Liver (tissue), 8 donors: ENCODE measurements at regions not wholly inside any gene's neighbourhood (a gene's known extent, or its start where the extent isn't known, plus 50 kb on each side); places are given as distances from the start of the nearest gene placed in this dataset.

Experiments used
- DNase-seq: peaks from one replicate; pipeline ENCODE4 v3.0.0-alpha.2; 2017; ENCODE audit warnings: low spot score
- H3K27ac ChIP-seq, 2 donors: one replicate each; pipeline ENCODE4 v1.7.0; 2013; ENCODE audit warnings: inconsistent platforms in 2 of 2, low read length in 2 of 2, control low read depth in 1 of 2, low read depth in 1 of 2, mild to moderate bottlenecking in 1 of 2
- H3K27me3 ChIP-seq, 4 donors: one replicate each; pipeline versions ENCODE4 v1.6.1 to v1.7.0; 2013; ENCODE audit warnings: low read length in 3 of 4, inconsistent platforms in 1 of 4, mild to moderate bottlenecking in 1 of 4, moderate library complexity in 1 of 4; ENCODE audit not compliant: control insufficient read depth in 4 of 4, insufficient read depth in 4 of 4
- H3K36me3 ChIP-seq, 4 donors: one replicate each; pipeline versions ENCODE4 v1.6.1 to v1.7.0; 2013; ENCODE audit warnings: low read length in 3 of 4, mild to moderate bottlenecking in 3 of 4, low read depth in 1 of 4, moderate library complexity in 1 of 4; ENCODE audit not compliant: control insufficient read depth in 4 of 4, insufficient read depth in 3 of 4
- H3K4me1 ChIP-seq, 4 donors: one replicate each; pipeline versions ENCODE4 v1.6.1 to v1.7.0; 2013; ENCODE audit warnings: low read length in 3 of 4, mild to moderate bottlenecking in 3 of 4, moderate library complexity in 1 of 4; ENCODE audit not compliant: control insufficient read depth in 4 of 4, insufficient read depth in 4 of 4
- H3K4me3 ChIP-seq, 3 donors: one replicate each; pipeline versions ENCODE4 v1.6.1 to v1.7.0; 2013; ENCODE audit warnings: low read length in 3 of 3, control low read depth in 1 of 3, low read depth in 1 of 3, mild to moderate bottlenecking in 1 of 3
- H3K9ac ChIP-seq, 2 donors: one replicate each; pipeline ENCODE4 v1.7.0; 2013; ENCODE audit warnings: low read length in 2 of 2, mild to moderate bottlenecking in 2 of 2, moderate library complexity in 2 of 2, control low read depth in 1 of 2, low read depth in 1 of 2
- H3K9me3 ChIP-seq, 4 donors: one replicate each; pipeline versions ENCODE4 v1.6.1 to v1.7.0; 2013; ENCODE audit warnings: low read length in 3 of 4; ENCODE audit not compliant: control insufficient read depth in 4 of 4
- CTCF ChIP-seq: fragments of 150-350 bp; IDR thresholded peaks from 2 replicates; pipeline ENCODE4 v1.5.1; 2017; ENCODE audit warnings: improper control_type of control experiment, low read depth, low read length; ENCODE audit not compliant: missing input control
- EGR1 ChIP-seq, 2 donors: IDR thresholded peaks; 2 replicates each; pipeline ENCODE4 v1.6.1; 2016 to 2018; ENCODE audit warnings: antibody characterized with exemption in 2 of 2, low read depth in 2 of 2
- FOXA1 ChIP-seq: IDR thresholded peaks from 2 replicates; pipeline ENCODE4 v1.6.1; 2016; ENCODE audit warnings: antibody characterized with exemption
- FOXA2 ChIP-seq: IDR thresholded peaks from 2 replicates; pipeline ENCODE4 v1.6.1; 2016; ENCODE audit warnings: antibody characterized with exemption
- HNF4A ChIP-seq, 2 donors: conservative IDR thresholded peaks; 2 replicates each; pipeline ENCODE4 v1.6.1; 2016; ENCODE audit warnings: antibody characterized with exemption in 2 of 2, mild to moderate bottlenecking in 2 of 2
- HNF4G ChIP-seq: IDR thresholded peaks from 2 replicates; pipeline ENCODE4 v1.6.1; 2016; ENCODE audit warnings: antibody characterized with exemption
- MAX ChIP-seq: IDR thresholded peaks from 2 replicates; pipeline ENCODE4 v1.6.1; 2016; ENCODE audit warnings: antibody characterized with exemption
- NR2F2 ChIP-seq: IDR thresholded peaks from 2 replicates; pipeline ENCODE4 v1.6.1; 2016; ENCODE audit warnings: antibody characterized with exemption
- RAD21 ChIP-seq, 2 donors: IDR thresholded peaks; 2 replicates each; pipeline ENCODE4 v1.6.1; 2016; ENCODE audit warnings: antibody characterized with exemption in 2 of 2, mild to moderate bottlenecking in 2 of 2
- REST ChIP-seq: IDR thresholded peaks from 2 replicates; pipeline ENCODE4 v1.6.1; 2016; ENCODE audit warnings: antibody characterized with exemption, mild to moderate bottlenecking
- SP1 ChIP-seq: IDR thresholded peaks from 2 replicates; pipeline ENCODE4 v1.6.1; 2018; ENCODE audit warnings: antibody characterized with exemption, mild to moderate bottlenecking
- TAF1 ChIP-seq: conservative IDR thresholded peaks from 2 replicates; pipeline ENCODE4 v1.6.1; 2016; ENCODE audit warnings: antibody characterized with exemption, mild to moderate bottlenecking
- YY1 ChIP-seq: IDR thresholded peaks from 2 replicates; pipeline ENCODE4 v1.6.1; 2016; ENCODE audit warnings: antibody characterized with exemption, mild to moderate bottlenecking
- ZBTB33 ChIP-seq: IDR thresholded peaks from 2 replicates; pipeline ENCODE4 v1.6.1; 2016; ENCODE audit warnings: antibody characterized with exemption
- WGBS: extraction: QIAGEN DNeasy Blood & Tissue Kit; methylation state at CpG from one replicate; pipeline ENCODE4 v1.1.7; 2013; 5-methylcytosine and 5-hydroxymethylcytosine counted together
- donor health status: healthy.
- donor health status: healthy.
- donor health status: healthy.
- donor health status: healthy.
- donor health status: healthy.

GRCh38 chr10:125605167-125605566 lies 77.8 kb downstream of the TEX36 start:
- no peak overlapping the region for H3K9ac ChIP-seq
- TF ChIP-seq ZBTB33 (no peak), CTCF (no peak), NR2F2 (no peak), FOXA2 (no peak), EGR1 (IDR thresholded peaks at IDR 0.05; ENCODE audit: low read depth in 2 of 2) (no peak), FOXA1 (no peak), HNF4G (no peak), MAX (no peak), RAD21 (IDR thresholded peaks at IDR 0.05) (no peak), TAF1 (no peak), HNF4A (conservative IDR thresholded peaks at IDR 0.05) (no peak)
- no peak overlapping the region for H3K4me3 ChIP-seq
- peaks cover 0 to 2% (median 0%) of the 10 kb centered on the region in 4 donors for H3K27me3 ChIP-seq
- H3K9me3 ChIP-seq = peaks cover 0 to 5% (median 0%) of the 10 kb centered on the region in 4 donors
- H3K27ac ChIP-seq = no peak overlapping the region
- H3K36me3 ChIP-seq = no peaks in the 10 kb centered on the region
- H3K4me1 ChIP-seq = no peaks in the 10 kb centered on the region
- 88% methylated on average over 4 of the region's 4 CpGs for WGBS
- no peak for DNase-seq

- DNase-seq = no peak
- WGBS = 85% methylated on average over 13 of the region's 13 CpGs
- H3K4me3 ChIP-seq = no peak overlapping the region
- peaks cover 0 to 6% (median 0%) of the 10 kb centered on the region in 4 donors for H3K9me3 ChIP-seq
- H3K9ac ChIP-seq = no peak overlapping the region
- H3K27me3 ChIP-seq = peaks cover 0 to 2% (median 0%) of the 10 kb centered on the region in 4 donors
- H3K4me1 ChIP-seq = no peaks in the 10 kb centered on the region
- no peak overlapping the region for H3K27ac ChIP-seq
- TF ChIP-seq YY1 (no peak), REST (no peak), CTCF (no peak), SP1 (no peak), TAF1 (no peak), ZBTB33 (no peak), FOXA1 (no peak), FOXA2 (no peak), EGR1 (IDR thresholded peaks at IDR 0.05; ENCODE audit: low read depth in 2 of 2) (no peak), HNF4A (conservative IDR thresholded peaks at IDR 0.05) (no peak), RAD21 (IDR thresholded peaks at IDR 0.05) (no peak), HNF4G (no peak)
- no peaks in the 10 kb centered on the region for H3K36me3 ChIP-seq
Measured at GRCh38 chr10:125602825-125603224, 80.1 kb downstream of the TEX36 start.
